KG1 (cell line): ENCODE measurements at regions not wholly inside any gene's neighbourhood (a gene's known extent, or its start where the extent isn't known, plus 50 kb on each side); places are given as distances from the start of the nearest gene placed in this dataset.

Experiments used
- DNase-seq: peaks from one replicate; lab custom pipeline; 2025; lab: John Stamatoyannopoulos, UW

- DNase-seq, result no peak
Observed at GRCh38 chr16:82497139-82497538, 129.6 kb upstream of the CDH13 start.

- DNase-seq, result no peak
Observed at GRCh38 chr16:82488460-82488859, 138.3 kb upstream of the CDH13 start.

- DNase-seq, result no peak
Observed at GRCh38 chr16:82481455-82481854, 145.3 kb upstream of the CDH13 start.

DNA sequence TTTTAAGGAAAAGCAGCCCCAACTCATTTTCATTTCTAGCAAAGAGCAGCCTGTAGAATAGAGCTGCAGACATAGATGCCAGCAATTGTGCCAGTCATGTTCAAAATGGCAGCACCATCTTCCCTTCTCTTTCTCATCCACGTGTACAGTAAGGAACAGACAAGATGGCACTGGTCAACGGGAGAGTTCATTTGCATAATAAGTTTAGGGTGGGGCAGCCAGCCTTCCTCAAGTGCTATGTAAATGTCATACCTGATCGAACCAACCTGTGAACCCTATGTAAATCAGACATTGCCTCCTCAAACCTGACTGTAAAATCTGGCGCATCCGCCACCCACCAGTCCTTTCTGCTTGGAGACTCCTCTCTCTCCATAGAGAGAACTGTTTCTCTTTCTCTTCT, 150.0 kb upstream of the CDH13 start:
- DNase-seq, result no peak

GRCh38 chr16:82470620-82471152, 156.1 kb upstream of the CDH13 start:
- DNase-seq, result no peak

- DNase-seq, result no peak
Observed at GRCh38 chr16:82470016-82470415, 156.8 kb upstream of the CDH13 start.

- no peak for DNase-seq
Observed at GRCh38 chr16:82464187-82464586, 162.6 kb upstream of the CDH13 start.

- DNase-seq, result no peak
Observed at GRCh38 chr16:82460766-82461165, 166.0 kb upstream of the CDH13 start.

- no peak for DNase-seq
Observed at GRCh38 chr16:82459580-82460256, 167.1 kb upstream of the CDH13 start.

DNA sequence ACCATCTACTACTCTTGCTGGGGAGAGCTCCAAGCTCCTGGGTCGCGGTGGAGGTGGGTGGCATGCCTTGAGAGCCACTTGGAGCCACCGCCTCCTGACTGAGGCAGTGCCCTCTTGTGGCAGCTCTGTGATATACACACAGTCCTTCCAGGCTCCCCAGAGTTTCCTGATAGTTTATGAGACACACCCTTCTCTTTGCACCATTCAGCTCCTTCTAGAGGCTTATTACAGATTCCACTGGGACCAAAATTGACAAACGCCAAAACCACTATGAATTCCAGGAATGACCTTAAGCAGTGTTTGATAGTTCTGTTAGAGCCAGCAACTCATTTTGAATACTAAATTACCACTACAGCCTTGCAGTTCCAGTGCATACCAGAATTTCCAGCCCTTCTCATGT, 170.1 kb upstream of the CDH13 start:
- no peak for DNase-seq

GRCh38 chr16:82454566-82454965, 172.2 kb upstream of the CDH13 start:
- no peak for DNase-seq

GRCh38 chr16:82454152-82454551, 172.6 kb upstream of the CDH13 start:
- no peak for DNase-seq

DNA sequence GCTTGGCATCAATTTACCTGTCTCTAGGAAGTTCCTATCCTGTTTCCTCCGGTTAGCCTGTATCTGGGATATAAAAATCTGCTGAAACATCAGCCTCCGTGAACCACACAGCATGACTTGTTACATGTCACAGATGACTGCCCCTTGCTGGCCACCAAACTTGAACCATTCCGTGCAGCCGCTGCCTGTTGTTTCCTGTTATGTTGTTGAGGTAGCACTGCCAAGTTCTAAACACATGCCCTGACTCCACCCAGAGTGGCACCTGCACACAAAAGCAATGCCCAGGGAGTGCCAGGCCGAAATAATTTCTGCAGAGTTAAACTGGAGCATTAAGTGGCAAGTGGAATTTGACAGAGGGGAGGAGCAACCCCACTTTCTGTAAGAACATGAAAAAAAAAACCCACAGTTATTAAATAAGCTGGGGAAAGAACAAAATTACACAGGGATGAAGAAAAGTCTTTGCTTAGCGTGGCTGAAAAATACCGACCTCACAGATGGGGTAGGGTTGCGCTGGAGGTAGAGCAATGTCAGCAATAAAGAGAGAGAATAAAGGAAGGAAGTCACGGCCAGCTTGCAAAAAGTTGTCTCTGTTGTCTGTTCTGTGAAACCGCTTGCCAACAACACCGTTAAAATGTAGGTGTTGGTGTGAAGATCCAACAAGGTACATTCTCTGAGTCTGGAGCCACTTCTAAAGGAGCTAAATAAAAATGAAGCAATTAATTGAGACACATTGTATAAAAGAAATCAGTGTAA, 174.6 kb upstream of the CDH13 start:
- no peak for DNase-seq

DNA sequence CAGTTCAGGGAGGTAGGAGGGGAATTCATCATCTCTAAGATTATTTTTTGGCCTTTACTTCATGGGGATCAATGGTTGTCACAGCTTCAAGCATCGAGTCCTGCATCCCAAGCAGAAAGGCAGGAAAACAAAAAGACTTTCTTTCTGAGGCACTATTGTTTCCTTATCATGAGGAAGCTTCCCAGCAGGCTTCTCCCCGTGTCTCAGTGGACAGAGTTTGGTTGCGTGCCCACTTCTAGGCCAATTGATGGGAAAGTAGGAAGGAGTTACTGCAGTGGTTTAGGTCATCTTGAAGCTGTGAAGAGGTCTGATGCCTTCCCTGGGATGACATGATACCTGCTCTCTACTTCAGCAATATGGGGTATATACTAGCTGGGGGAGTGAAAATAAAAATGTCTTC, 175.3 kb upstream of the CDH13 start:
- no peak for DNase-seq

- DNase-seq, result no peak
Observed at GRCh38 chr16:82440336-82440735, 186.4 kb upstream of the CDH13 start.

GRCh38 chr16:82439678-82440293, 187.0 kb upstream of the CDH13 start:
- no peak for DNase-seq

- no peak for DNase-seq
Observed at GRCh38 chr16:82433042-82433441, 193.7 kb upstream of the CDH13 start.

DNA sequence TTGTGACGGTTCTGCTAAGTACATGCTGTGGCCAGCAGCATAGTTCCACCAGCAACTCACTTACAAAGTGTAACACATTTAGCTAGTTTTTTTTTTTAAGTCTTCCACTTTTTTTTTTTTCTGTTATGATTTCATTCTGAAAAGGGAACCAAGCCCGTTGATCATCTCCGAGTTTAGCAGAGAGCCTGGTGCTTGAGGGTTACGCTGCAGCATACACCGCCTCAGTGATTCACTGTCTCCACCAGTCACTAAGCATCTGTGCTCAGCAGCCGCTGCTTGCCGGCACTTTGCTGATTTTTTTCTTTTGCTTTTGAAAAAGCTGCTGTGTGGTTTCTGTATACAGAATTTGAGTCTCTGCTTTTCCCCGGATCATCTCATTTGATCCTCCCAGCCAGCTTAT, 194.5 kb upstream of the CDH13 start:
- no peak for DNase-seq

DNA sequence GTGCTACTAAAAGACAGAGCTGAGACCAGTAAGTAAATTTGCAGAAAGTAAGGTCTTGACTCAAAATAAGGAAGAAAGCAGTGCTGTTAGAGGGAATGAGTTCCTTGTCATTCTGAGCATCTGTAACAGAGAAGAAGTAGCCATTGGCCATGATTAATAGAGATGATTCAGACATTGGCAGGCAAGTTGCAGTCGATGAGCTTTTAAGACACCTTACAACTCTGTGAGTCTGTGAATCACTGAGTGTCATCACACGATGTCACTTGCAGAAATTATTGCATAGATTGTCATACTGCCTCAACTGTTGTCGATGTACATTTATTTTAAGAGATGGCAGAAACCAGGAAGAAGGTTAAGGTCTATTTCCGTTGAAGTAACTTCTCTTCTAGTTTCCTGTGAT, 201.1 kb upstream of the CDH13 start:
- no peak for DNase-seq

- no peak for DNase-seq
Observed at GRCh38 chr16:82421851-82422250, 204.9 kb upstream of the CDH13 start.

- no peak for DNase-seq
Observed at GRCh38 chr16:82419332-82419731, 207.4 kb upstream of the CDH13 start.

- DNase-seq, result no peak
Observed at GRCh38 chr16:82414476-82414875, 212.3 kb upstream of the CDH13 start.

DNA sequence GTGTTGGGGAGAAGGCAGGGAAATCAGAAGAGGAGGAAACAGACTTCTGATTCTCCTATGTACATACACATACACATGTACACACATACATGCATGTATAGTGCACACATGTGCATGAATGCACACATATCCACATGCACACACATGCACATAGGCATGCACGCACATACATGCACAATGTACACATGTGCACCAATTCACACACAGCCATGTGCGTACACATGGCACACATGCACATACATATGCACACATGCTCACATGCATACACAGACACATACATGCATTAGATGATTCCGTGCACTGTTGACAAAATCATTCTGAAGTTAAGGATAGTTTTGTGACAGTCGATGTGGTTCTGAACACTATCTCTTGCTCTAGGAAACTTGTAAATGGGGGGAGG, 214.0 kb upstream of the CDH13 start:
- DNase-seq, result no peak
